ENCODE measurements at regions not wholly inside any gene's neighbourhood (a gene's known extent, or its start where the extent isn't known, plus 50 kb on each side); places are given as distances from the start of the nearest gene placed in this dataset.
"Not testable (repeated sequence)": the region's sequence is repeated elsewhere in the genome, so short reads cannot be mapped to it uniquely, and the experiment has no call there.

DNA sequence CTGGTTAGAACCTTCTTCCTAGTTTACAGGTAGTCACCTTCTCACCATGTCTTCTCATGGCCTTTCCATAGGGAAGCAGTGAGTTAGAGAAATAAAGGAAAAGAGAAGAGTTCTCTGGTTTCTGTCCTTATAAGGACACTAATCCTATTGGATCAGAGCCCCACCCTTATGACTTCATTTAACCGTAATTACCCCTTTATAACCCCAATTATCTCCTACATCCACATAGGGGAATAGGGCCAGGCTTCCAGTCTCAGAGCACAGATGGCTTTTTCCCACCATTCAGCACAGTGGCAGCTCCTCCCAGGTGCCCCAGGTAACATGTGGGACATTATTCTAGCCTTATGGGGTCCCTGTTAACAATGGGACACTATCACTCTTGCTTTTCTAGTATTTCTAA, 602.9 kb downstream of the RPIA start:
- not testable (repeated sequence) for DNase-seq (ENCODE audit: low spot score)

DNA sequence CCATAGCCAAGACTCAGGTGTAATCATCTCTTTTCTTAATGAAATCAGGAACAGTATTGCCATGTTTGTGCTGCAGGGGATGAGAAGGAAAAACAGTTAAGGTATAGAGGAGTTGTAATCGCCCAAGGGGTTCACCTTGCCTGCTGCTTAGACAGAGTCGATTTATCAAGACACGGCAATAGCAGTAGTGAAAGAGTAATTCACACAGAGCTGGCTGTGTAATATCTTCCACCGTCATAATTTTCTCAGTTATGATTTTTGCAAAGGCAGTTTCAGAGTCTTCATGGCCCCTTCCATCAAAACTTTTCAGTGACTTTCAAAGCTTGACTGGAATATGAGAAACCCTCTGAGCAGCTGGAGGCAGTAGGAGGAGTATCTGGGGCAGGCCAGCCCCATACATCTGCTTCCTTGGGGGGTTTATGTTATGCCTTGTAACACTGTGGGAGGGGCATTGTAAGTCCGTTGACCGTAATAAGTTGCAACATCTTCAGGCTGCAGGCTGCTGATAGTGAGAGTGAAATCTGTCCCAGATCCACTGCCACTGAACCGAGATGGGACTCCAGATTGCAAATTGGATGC, 605.4 kb downstream of the RPIA start:
- DNase-seq (ENCODE audit: low spot score), result not testable (repeated sequence)

DNA sequence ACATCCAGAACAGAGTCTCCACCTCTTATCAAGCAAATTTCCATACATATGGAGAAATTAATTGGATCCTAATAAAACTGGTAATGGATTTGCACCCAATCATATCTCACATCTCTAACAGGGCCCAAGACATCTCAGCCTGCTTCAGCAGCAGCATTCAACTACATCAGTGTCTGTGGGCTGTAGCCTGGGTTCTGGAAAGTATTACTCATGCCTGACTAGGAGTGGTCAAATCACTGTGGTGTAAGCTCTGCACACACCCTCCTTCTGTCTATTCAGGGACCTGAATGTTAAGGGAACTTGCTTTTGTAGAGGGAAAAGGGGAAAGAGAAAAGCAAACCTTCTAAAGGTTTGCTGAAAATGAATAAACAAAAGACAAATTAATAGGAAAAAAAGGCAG, 607.7 kb downstream of the RPIA start:
- DNase-seq (ENCODE audit: low spot score), result not testable (repeated sequence)

DNA sequence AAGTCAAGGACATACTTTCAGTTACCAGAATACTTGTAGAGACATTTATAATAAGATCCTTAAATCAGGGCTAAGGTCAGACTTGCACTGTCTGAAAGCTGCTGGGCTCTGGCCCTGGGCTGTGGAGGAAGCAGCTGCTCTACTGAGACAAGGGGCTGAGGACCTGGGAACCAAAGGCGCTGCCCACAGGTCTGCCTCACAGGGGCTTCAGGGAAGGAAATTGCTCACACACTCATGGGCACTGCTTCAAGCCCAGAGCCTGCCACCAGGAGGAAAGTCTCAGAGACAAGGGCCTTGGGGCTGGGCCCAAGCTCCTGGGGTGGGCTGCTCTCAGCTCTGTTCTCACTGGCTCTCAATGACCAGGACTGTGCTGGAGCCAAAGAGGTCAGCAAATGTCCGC, 614.1 kb downstream of the RPIA start:
- DNase-seq (ENCODE audit: low spot score), result not testable (repeated sequence)

DNA sequence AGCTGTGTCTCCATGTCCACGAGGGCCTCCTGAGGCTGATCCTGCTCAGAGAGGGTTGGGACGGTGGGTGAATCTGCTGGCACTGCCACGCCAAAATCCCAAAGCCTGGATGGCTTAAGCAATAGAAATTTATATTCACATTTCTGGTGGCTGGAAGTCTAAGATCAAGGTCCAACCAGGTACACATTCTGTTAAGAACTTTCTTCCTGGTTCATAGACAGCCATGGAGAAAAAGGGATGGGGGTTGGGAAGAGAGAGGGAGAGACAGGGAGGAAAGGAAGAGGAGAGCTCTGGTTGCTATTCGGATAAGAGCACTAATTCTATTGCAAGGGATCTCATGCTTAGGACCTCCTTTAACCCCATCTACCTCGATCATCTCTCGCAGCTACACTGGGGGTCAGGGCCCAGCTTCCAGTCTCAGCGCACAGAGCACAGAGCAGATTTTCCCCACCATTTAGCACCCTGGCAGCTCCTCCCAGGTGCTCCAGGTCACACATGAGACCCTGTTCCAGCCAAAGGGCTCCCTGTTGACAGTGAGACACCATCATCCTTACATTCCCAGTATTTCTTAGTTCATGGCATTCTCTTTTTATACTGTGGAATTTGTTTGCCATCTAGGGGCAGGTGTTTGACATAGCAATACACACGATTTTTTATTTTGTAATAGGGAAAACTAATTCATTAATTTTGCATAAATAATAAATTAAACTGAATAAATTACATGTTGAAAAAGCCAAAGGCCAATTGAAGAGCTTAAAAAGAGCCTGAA, 615.6 kb downstream of the RPIA start:
- not testable (repeated sequence) for DNase-seq (ENCODE audit: low spot score)

DNA sequence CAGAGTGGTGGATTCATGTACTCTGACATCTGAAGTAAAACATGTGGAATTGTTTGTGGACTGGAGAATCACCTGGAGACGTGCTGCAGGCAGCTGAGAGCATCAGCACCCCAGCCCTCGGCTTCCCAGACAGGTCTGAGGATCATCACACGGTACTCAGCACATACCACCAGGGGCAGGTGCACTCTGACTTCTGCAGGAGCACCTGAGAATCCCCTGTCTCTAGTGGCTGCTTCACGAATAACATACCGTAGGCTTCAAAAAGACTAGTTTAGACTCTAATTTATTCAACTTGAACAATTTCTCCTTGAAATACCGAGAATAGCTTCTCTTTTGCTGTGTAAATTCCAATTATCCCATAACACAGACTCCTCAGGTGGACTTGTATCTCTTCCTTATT, 627.5 kb downstream of the RPIA start:
- not testable (repeated sequence) for DNase-seq (ENCODE audit: low spot score)

DNA sequence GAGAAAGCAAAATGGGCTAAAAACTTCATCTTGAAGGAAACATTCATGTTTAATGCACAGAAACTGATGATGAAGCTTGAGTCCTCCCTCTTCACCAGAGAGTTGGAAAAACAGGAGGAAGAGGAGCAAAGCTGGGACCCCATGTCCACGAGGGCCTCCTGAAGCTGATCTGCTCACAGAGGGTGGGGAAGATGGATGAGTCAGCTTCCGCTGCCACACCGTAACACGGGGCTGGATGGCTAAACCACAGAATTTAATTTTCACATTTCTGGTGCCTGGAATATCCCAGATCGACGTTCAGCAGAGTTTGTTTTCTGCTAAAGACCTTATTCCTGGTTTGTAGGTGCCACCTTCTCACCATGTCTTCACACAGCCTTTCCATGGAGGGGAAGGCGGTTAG, 634.4 kb downstream of the RPIA start:
- not testable (repeated sequence) for DNase-seq (ENCODE audit: low spot score)

DNA sequence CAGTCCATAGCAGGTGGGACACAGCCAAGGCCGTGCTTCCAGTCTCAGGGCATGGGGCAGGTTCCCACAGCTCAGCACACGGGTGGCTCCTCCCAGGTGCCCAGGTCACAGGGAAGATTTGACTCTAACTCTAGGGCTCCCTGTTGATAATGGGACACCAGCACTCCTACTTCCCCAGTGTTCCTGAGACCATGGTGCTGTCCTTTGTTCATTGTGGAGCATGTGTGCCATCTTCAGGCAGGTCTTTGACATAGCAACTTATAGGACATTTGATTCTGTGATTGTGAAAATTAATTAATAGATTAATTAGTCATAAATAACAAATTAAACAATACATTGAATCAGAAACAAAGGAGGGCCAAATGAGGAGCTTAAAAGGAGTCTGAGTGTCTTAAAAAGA, 635.0 kb downstream of the RPIA start:
- not testable (repeated sequence) for DNase-seq (ENCODE audit: low spot score)

DNA sequence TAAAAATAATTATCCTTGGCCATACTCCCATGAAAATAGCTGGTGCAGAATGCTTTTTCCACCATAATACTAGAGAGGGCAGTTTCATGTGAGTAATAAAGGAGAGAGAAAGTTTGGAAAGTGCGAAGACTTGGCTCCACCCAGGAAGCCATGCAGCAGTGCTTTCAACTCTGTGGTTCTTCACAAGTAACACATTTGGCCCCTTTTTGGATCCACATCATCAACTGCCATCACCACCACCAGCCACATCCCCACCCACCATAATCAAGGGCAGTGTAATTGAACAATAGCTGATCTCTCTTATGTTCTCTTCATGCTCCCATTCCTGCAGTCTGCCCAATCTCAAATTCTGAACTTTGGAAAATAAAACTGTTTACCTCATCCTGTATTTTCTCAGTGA, 637.3 kb downstream of the RPIA start:
- not testable (repeated sequence) for DNase-seq (ENCODE audit: low spot score)

Small RNA genes lying in the stretch of these regions (small RNA-seq; reads per million reads assigned to genes)
- gene IGKJ1 (0 reads per million in 2 experiments), gene IGKJ3 (0 reads per million in 2 experiments), gene IGKJ4 (0 reads per million in 2 experiments), gene IGKJ5 (0 reads per million in 2 experiments), gene IGKV1-35 (0 reads per million in 2 experiments), gene IGKV2-19 (0 reads per million in 2 experiments), gene IGKV2-36 (0 reads per million in 2 experiments), gene IGKV2-38 (0 reads per million in 2 experiments), gene IGKV3-25 (0 reads per million in 2 experiments), gene IGKV7-3 (0 reads per million in 2 experiments), gene MIR4436A (0 reads per million in 2 experiments)

All from SK-N-DZ (cell line).